ENCODE measurements at regions not wholly inside any gene's neighbourhood (a gene's known extent, or its start where the extent isn't known, plus 50 kb on each side); places are given as distances from the start of the nearest gene placed in this dataset.

DNA sequence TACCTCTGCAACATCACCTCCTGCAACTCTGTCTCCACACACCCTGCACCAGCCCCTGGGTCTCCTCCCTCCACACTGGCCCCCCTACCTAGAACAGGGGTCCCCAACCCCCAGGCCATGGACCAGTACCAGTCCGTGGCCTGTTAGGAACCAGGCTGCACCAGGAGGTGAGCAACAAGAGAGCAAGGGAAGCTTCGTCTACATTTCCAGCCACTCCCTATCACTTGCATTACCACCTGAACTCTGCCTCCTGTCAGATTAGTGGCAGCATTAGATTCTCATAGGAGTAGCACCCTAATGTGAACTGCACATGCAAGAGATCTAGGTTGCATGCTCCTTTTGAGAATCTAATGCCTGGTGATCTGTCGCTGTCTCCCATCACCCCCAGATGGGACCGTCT, 108.8 kb upstream of the WDR11 start:
- Histone ChIP-seq H3K9me1 (ENCODE audit: control insufficient read depth, insufficient read depth, low read length) (no peaks in the 10 kb centered on the region), H3K4me1 (replicated peaks in 1 of 2; ENCODE audit: control insufficient read depth in 2 of 2, insufficient read depth in 2 of 2, low read length in 2 of 2) (no peaks in the 10 kb centered on the region), H4K20me1 (replicated peaks; ENCODE audit: control insufficient read depth, insufficient read depth, low read length) (no peaks in the 10 kb centered on the region), H3K79me2 (ENCODE audit: control insufficient read depth, insufficient read depth, low read length) (no peaks in the 10 kb centered on the region), H2AFZ (ENCODE audit: low read depth, low read length) (no peak overlapping the region), H3K4me2 (ENCODE audit: insufficient read depth, low read length) (no peak overlapping the region), H3K9ac (ENCODE audit: insufficient read depth in 1 of 2, low read depth in 2 of 2, low read length in 2 of 2) (no peak overlapping the region), H3K27ac (ENCODE audit: extremely low read depth, low read depth, low read length) (no peak overlapping the region), H3K36me3 (ENCODE audit: control insufficient read depth, insufficient read depth, low read length) (no peaks in the 10 kb centered on the region), H3K27me3 (ENCODE audit: control insufficient read depth in 2 of 2, insufficient read depth in 2 of 2, low read length in 2 of 2) (no peaks in the 10 kb centered on the region), H3K4me3 (no peak overlapping the region), H3K9me3 (replicated peaks; ENCODE audit: control insufficient read depth, insufficient read depth, low read depth, low read length) (no peaks in the 10 kb centered on the region)
- intact Hi-C loops (cut with micrococcal nuclease) (no loop called here), in situ Hi-C loops (cut with MboI) (no loop called here)
- CTCF ChIA-PET (ENCODE audit: low intra/inter-chr PET ratio): no interaction called here
- TF ChIP-seq, protein P1, sequence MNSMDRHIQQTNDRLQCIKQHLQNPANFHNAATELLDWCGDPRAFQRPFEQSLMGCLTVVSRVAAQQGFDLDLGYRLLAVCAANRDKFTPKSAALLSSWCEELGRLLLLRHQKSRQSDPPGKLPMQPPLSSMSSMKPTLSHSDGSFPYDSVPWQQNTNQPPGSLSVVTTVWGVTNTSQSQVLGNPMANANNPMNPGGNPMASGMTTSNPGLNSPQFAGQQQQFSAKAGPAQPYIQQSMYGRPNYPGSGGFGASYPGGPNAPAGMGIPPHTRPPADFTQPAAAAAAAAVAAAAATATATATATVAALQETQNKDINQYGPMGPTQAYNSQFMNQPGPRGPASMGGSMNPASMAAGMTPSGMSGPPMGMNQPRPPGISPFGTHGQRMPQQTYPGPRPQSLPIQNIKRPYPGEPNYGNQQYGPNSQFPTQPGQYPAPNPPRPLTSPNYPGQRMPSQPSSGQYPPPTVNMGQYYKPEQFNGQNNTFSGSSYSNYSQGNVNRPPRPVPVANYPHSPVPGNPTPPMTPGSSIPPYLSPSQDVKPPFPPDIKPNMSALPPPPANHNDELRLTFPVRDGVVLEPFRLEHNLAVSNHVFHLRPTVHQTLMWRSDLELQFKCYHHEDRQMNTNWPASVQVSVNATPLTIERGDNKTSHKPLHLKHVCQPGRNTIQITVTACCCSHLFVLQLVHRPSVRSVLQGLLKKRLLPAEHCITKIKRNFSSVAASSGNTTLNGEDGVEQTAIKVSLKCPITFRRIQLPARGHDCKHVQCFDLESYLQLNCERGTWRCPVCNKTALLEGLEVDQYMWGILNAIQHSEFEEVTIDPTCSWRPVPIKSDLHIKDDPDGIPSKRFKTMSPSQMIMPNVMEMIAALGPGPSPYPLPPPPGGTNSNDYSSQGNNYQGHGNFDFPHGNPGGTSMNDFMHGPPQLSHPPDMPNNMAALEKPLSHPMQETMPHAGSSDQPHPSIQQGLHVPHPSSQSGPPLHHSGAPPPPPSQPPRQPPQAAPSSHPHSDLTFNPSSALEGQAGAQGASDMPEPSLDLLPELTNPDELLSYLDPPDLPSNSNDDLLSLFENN (IDR thresholded peaks at IDR 0.05; ENCODE audit: low read depth in 2 of 2, low read length in 2 of 2): no peak
- TF ChIP-seq ERF (CRISPR knock-in tag; IDR thresholded peaks at IDR 0.05) (no peak), ZNF384 (IDR thresholded peaks at IDR 0.05; ENCODE audit: low read depth, low read length) (no peak), SNRNP70 (optimal IDR thresholded peaks at IDR 0.05; ENCODE audit: low read depth, low read length) (no peak), HDGF (IDR thresholded peaks at IDR 0.05) (no peak), SRF (CRISPR knock-in tag; IDR thresholded peaks at IDR 0.05) (no peak), TARDBP (IDR thresholded peaks at IDR 0.05) (no peak), RBFOX2 (IDR thresholded peaks at IDR 0.05; ENCODE audit: low read depth, low read length) (no peak), FOXJ3 (CRISPR knock-in tag; IDR thresholded peaks at IDR 0.05) (no peak), ZNF232 (CRISPR knock-in tag; IDR thresholded peaks at IDR 0.05) (no peak), EGR1 (conservative IDR thresholded peaks at IDR 0.05) (no peak)
- TF ChIP-seq, protein P2, sequence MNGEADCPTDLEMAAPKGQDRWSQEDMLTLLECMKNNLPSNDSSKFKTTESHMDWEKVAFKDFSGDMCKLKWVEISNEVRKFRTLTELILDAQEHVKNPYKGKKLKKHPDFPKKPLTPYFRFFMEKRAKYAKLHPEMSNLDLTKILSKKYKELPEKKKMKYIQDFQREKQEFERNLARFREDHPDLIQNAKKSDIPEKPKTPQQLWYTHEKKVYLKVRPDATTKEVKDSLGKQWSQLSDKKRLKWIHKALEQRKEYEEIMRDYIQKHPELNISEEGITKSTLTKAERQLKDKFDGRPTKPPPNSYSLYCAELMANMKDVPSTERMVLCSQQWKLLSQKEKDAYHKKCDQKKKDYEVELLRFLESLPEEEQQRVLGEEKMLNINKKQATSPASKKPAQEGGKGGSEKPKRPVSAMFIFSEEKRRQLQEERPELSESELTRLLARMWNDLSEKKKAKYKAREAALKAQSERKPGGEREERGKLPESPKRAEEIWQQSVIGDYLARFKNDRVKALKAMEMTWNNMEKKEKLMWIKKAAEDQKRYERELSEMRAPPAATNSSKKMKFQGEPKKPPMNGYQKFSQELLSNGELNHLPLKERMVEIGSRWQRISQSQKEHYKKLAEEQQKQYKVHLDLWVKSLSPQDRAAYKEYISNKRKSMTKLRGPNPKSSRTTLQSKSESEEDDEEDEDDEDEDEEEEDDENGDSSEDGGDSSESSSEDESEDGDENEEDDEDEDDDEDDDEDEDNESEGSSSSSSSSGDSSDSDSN (IDR thresholded peaks at IDR 0.05; ENCODE audit: borderline replicate concordance in 1 of 2, low read depth in 2 of 2, low read length in 2 of 2): no peak
- TF ChIP-seq, protein P3, sequence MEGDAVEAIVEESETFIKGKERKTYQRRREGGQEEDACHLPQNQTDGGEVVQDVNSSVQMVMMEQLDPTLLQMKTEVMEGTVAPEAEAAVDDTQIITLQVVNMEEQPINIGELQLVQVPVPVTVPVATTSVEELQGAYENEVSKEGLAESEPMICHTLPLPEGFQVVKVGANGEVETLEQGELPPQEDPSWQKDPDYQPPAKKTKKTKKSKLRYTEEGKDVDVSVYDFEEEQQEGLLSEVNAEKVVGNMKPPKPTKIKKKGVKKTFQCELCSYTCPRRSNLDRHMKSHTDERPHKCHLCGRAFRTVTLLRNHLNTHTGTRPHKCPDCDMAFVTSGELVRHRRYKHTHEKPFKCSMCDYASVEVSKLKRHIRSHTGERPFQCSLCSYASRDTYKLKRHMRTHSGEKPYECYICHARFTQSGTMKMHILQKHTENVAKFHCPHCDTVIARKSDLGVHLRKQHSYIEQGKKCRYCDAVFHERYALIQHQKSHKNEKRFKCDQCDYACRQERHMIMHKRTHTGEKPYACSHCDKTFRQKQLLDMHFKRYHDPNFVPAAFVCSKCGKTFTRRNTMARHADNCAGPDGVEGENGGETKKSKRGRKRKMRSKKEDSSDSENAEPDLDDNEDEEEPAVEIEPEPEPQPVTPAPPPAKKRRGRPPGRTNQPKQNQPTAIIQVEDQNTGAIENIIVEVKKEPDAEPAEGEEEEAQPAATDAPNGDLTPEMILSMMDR (IDR thresholded peaks at IDR 0.05 in 2 of 3, conservative IDR thresholded peaks at IDR 0.05 in 1 of 3; ENCODE audit: insufficient read depth in 2 of 3, low read depth in 1 of 3, low read length in 3 of 3): no peak
- TF ChIP-seq, protein P4, sequence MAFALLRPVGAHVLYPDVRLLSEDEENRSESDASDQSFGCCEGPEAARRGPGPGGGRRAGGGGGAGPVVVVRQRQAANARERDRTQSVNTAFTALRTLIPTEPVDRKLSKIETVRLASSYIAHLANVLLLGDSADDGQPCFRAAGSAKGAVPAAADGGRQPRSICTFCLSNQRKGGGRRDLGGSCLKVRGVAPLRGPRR (CRISPR knock-in tag; IDR thresholded peaks at IDR 0.05): no peak
- TF ChIP-seq, protein P5, sequence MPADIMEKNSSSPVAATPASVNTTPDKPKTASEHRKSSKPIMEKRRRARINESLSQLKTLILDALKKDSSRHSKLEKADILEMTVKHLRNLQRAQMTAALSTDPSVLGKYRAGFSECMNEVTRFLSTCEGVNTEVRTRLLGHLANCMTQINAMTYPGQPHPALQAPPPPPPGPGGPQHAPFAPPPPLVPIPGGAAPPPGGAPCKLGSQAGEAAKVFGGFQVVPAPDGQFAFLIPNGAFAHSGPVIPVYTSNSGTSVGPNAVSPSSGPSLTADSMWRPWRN (IDR thresholded peaks at IDR 0.05; ENCODE audit: low read depth): no peak
- ATAC-seq (no peak), FAIRE-seq (no peak), DNase-seq (ENCODE audit: extremely low read depth in 1 of 4, low spot score in 3 of 4) (no peak)
- POLR2A ChIA-PET: no interaction called here
- BruUV-seq (replicated peaks): no TSS peak
- WGBS (ENCODE audit: insufficient coverage, low coverage, missing lambda C conversion rate): 0% methylated on average over 2 of the region's 4 CpGs
